Testis (tissue), 2 donors: ENCODE measurements at regions not wholly inside any gene's neighbourhood (a gene's known extent, or its start where the extent isn't known, plus 50 kb on each side); places are given as distances from the start of the nearest gene placed in this dataset.

Experiments
- DNase-seq: peaks from one replicate; pipeline ENCODE4 v3.0.0-alpha.2; 2019
- H3K27ac ChIP-seq, 2 donors: fragments of 200-600 bp; sonication (generic); one replicate each; pipeline ENCODE4 v1.5.1; 2019
- H3K27me3 ChIP-seq: fragments of 200-600 bp; sonication (generic); one replicate; pipeline ENCODE4 v1.5.1; 2019
- H3K36me3 ChIP-seq: fragments of 200-600 bp; sonication (generic); one replicate; pipeline ENCODE4 v1.5.1; 2017; ENCODE audit warnings: low read depth; ENCODE audit errors: missing control alignments
- H3K4me1 ChIP-seq: fragments of 200-600 bp; sonication (generic); one replicate; pipeline ENCODE4 v1.5.1; 2019
- H3K4me3 ChIP-seq, 2 donors: fragments of 200-600 bp; sonication (generic); one replicate each; pipeline ENCODE4 v1.5.1; 2017 to 2019
- H3K9me3 ChIP-seq: fragments of 200-600 bp; sonication (generic); one replicate; pipeline ENCODE4 v1.5.1; 2017
- CTCF ChIP-seq, 3 experiments: fragments of 450-650 bp in 2 of 3; fragments of 200-600 bp in 1 of 3; sonication (generic) in 1 of 3; IDR thresholded peaks; one replicate each; pipeline ENCODE4 v1.5.1; 2016 to 2019; ENCODE audit warnings: antibody characterized with exemption in 3 of 3, mild to moderate bottlenecking in 2 of 3, moderate library complexity in 1 of 3
- POLR2A ChIP-seq: fragments of 450-650 bp; IDR thresholded peaks from one replicate; pipeline ENCODE4 v1.6.1; 2017; ENCODE audit warnings: antibody characterized with exemption, mild to moderate bottlenecking, moderate library complexity
- WGBS, 2 donors: methylation state at CpG; one replicate each; pipeline ENCODE4 v1.1.5; 2018; 5-methylcytosine and 5-hydroxymethylcytosine counted together
- intact Hi-C: fragments of 100-400 bp; cut with DNase I; formaldehyde crosslinking; loops from one replicate; pipeline ENCODE4 v1.15.1; 2023; ENCODE audit warnings: low total_unique reads

DNA sequence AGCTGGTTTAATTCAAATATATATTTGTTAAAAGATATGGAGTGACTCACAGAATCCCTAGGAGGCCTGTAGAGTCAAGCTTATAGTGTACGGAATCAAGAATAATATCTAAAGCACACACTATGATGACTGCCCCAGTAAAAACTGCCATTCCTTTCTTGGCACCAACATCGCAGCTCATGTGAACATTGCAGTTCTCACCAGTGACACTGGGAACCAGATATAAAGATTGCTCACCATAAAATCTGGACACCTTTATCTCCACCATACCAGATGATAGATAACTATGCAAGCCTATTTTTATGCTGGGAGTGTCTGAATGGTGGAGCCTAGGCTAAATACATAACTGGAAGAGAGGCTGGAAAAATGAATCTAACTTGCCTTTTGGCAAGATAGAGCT is 463.9 kb upstream of the TBX3 start:
- Histone ChIP-seq H3K36me3 (no peaks in the 10 kb centered on the region), H3K4me1 (no peaks in the 10 kb centered on the region), H3K27me3 (no peaks in the 10 kb centered on the region), H3K9me3 (no peaks in the 10 kb centered on the region), H3K4me3 (no peak overlapping the region), H3K27ac (no peak overlapping the region)
- intact Hi-C loops: no loop called here
- no peak for TF ChIP-seq CTCF (IDR thresholded peaks at IDR 0.05)
- TF ChIP-seq POLR2A: no peak
- DNase-seq: no peak
- WGBS, 2 donors: 91 to 98% methylated on average over 2 of the region's 2 CpGs

DNA sequence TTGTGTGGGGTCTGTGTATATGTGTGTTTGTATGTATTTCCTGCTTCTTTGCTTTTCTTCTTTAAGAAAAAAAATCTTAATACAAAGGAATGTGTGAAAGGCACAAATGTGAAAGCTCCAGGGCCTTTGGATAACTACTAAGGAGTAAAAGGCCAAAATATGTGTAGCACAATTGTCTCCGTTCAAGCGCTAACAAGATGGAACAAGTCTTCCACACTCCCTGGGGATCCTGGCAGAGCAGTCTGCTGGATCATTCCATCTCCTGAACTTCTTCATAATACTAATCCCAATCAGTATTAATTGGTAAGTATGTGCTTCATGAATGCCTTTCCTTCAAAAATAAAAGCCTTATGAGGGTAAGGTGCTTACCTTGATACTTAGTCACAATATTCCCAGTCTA is 462.5 kb upstream of the TBX3 start:
- H3K9me3 ChIP-seq: no peaks in the 10 kb centered on the region
- TF ChIP-seq CTCF (IDR thresholded peaks at IDR 0.05): no peak
- TF ChIP-seq POLR2A: no peak
- H3K27ac ChIP-seq: no peak overlapping the region
- intact Hi-C loops: no loop called here
- no peaks in the 10 kb centered on the region for H3K36me3 ChIP-seq
- H3K27me3 ChIP-seq: no peaks in the 10 kb centered on the region
- DNase-seq: no peak
- H3K4me1 ChIP-seq: no peaks in the 10 kb centered on the region
- 84 to 90% methylated on average over 2 of the region's 2 CpGs for WGBS, 2 donors
- H3K4me3 ChIP-seq: no peak overlapping the region

DNA sequence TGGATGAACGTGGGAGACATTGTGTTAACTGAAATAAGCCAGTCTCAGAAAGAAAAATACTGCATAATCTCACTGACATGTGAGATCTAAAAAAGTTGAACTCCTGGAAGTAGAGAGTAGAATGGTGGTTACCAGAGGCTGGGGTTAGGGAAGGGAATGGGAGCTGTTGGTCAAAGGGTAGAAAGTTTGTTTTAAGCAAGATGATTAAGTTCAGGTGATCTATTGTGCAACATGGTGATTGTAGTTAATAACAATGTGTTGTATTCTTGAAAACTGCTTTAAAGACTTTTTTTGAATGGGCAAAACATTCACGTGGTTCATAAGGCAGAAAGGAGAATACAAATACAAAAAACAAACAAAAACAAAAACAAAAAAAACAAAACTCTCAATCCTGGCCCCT is 460.4 kb upstream of the TBX3 start:
- WGBS, 2 donors: 74 to 81% methylated on average over 2 of the region's 2 CpGs
- H3K27me3 ChIP-seq: no peaks in the 10 kb centered on the region
- intact Hi-C loops: no loop called here
- H3K36me3 ChIP-seq: no peaks in the 10 kb centered on the region
- no peaks in the 10 kb centered on the region for H3K9me3 ChIP-seq
- no peak overlapping the region for H3K27ac ChIP-seq
- H3K4me1 ChIP-seq: no peaks in the 10 kb centered on the region
- no peak for TF ChIP-seq CTCF (IDR thresholded peaks at IDR 0.05)
- TF ChIP-seq POLR2A: no peak
- DNase-seq: no peak
- H3K4me3 ChIP-seq: no peak overlapping the region

GRCh38 chr12:115140981-115141655 is 457.1 kb upstream of the TBX3 start:
- H3K36me3 ChIP-seq: no peaks in the 10 kb centered on the region
- no peaks in the 10 kb centered on the region for H3K4me1 ChIP-seq
- H3K27me3 ChIP-seq: no peaks in the 10 kb centered on the region
- no peak overlapping the region for H3K27ac ChIP-seq
- no peak overlapping the region for H3K4me3 ChIP-seq
- no peak for TF ChIP-seq POLR2A
- no peak for TF ChIP-seq CTCF (IDR thresholded peaks at IDR 0.05)
- intact Hi-C loops: no loop called here
- no peaks in the 10 kb centered on the region for H3K9me3 ChIP-seq
- WGBS, 2 donors: 70 to 81% methylated on average over 4 of the region's 4 CpGs
- DNase-seq: no peak

- no peak for TF ChIP-seq CTCF (IDR thresholded peaks at IDR 0.05)
- TF ChIP-seq POLR2A: no peak
- 61 to 69% methylated on average over 12 of the region's 12 CpGs for WGBS, 2 donors
- Histone ChIP-seq H3K36me3 (no peaks in the 10 kb centered on the region), H3K4me1 (no peaks in the 10 kb centered on the region), H3K9me3 (no peaks in the 10 kb centered on the region), H3K27me3 (no peaks in the 10 kb centered on the region), H3K4me3 (peak overlapping the region in 1 of 2 donors; percentile 14), H3K27ac (no peak overlapping the region)
- DNase-seq: peak; percentile 59
- intact Hi-C loops: no loop called here
Observed at GRCh38 chr12:115137812-115138521, 454.0 kb upstream of the TBX3 start.
